GM12878 (cell line): ENCODE measurements at regions not wholly inside any gene's neighbourhood (a gene's known extent, or its start where the extent isn't known, plus 50 kb on each side); places are given as distances from the start of the nearest gene placed in this dataset.

Experiments
- CHD2 ChIP-seq: IDR thresholded peaks from 2 replicates; pipeline ENCODE4 v1.6.1; 2011; ENCODE audit warnings: low read depth, low read length, improper control_type of control experiment, borderline replicate concordance
- CHD4 ChIP-seq: fragments of 200-600 bp; sonication (generic); IDR thresholded peaks from 2 replicates; pipeline ENCODE4 v1.6.1; 2016; ENCODE audit warnings: mild to moderate bottlenecking
- JUNB ChIP-seq: IDR thresholded peaks from 2 replicates; pipeline ENCODE4 v1.6.1; 2016; ENCODE audit warnings: antibody characterized with exemption, mild to moderate bottlenecking
- MXI1 ChIP-seq: fragments of 150-350 bp; IDR thresholded peaks from 2 replicates; pipeline ENCODE4 v1.6.1; 2011; ENCODE audit warnings: low read depth, mild to moderate bottlenecking, inconsistent platforms, low read length, improper control_type of control experiment
- NR2F1 ChIP-seq: fragments of 450-650 bp; conservative IDR thresholded peaks from 2 replicates; pipeline ENCODE4 v1.6.1; 2017; ENCODE audit warnings: mild to moderate bottlenecking
- NRF1 ChIP-seq: conservative IDR thresholded peaks from 2 replicates; pipeline ENCODE4 v1.6.1; 2011; ENCODE audit warnings: mild to moderate bottlenecking, low read depth, low read length, improper control_type of control experiment
- POLR2A ChIP-seq: IDR thresholded peaks from 2 replicates; pipeline ENCODE4 v1.6.1; 2011; ENCODE audit warnings: low read depth, mild to moderate bottlenecking, low read length
- SPI1 ChIP-seq: IDR thresholded peaks from 2 replicates; pipeline ENCODE4 v1.6.1; 2011; ENCODE audit warnings: low read depth, mild to moderate bottlenecking, low read length, moderate library complexity, borderline replicate concordance; ENCODE audit not compliant: insufficient read depth

DNA sequence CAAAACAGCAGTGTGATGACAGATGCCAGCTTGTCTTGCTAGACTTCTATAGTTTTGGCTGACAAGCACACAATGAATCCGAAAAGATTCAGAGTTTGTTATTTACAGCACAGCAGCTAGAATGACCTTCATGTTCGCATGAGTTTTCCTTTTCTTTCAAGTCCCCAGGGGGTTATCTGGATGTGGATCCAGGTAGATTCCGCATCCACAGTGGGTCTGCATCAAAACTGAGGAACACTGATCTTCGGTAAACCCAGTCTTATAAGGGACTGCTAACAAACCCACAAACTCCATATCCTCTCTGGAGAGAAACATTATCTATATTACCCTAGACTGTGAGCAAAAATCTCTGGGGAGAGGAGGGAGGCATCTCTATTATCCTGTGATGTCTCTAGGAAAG is 69.0 kb upstream of the DEPDC1 start:
- TF ChIP-seq POLR2A (no peak), NR2F1 (no peak), SPI1 (no peak), CHD2 (no peak), CHD4 (no peak), NRF1 (no peak), MXI1 (no peak), JUNB (no peak)
